Gastroesophageal sphincter (tissue), 3 donors: ENCODE measurements at regions not wholly inside any gene's neighbourhood (a gene's known extent, or its start where the extent isn't known, plus 50 kb on each side); places are given as distances from the start of the nearest gene placed in this dataset.

Source experiments
- POLR2A ChIP-seq, 2 donors: fragments of 450-650 bp; IDR thresholded peaks; one replicate each; pipeline ENCODE4 v1.6.1; 2017; ENCODE audit warnings: antibody characterized with exemption in 2 of 2, mild to moderate bottlenecking in 2 of 2, moderate library complexity in 1 of 2
- POLR2AphosphoS5 ChIP-seq: sonication (generic); formaldehyde crosslinking; IDR thresholded peaks from one replicate; pipeline ENCODE4 v1.6.1; 2017; ENCODE audit warnings: antibody characterized with exemption
- TF ChIP-seq, protein P1 (sequence below), 4 experiments: fragments of 200-600 bp in 2 of 4; fragments of 450-650 bp in 2 of 4; sonication (generic) in 1 of 4; IDR thresholded peaks; one replicate each; pipeline ENCODE4 v1.5.1; 2017 to 2019; ENCODE audit warnings: antibody characterized with exemption in 4 of 4, mild to moderate bottlenecking in 2 of 4, moderate library complexity in 2 of 4

DNA sequence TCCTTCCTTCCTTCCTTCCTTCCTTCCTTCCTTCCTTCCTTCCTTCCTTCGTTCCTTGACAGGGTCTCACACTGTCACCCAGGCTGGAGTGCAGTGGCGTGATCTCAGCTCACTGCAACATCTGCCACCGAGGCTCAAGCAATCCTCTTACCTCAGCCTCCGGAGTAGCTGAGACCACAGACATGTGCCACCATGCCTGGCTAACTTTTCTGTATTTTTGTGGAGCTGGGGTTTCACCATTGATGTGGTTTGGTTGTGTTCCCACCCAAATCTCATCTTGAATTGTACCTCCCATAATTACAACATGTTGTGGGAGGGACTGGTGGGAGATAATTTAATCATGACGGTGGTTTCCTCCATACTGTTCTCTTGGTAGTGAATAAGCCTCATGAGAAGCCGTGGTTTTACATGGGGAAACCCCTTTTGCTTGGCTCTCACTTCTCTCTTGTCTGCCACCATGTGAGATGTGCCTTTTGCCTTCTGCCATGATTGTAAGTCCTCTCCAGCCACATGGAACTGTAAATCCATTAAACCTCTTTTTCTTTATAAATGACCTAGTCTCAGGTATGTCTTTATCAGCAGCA, 90.3 kb upstream of the MPHOSPH6 start:
- TF ChIP-seq, protein P1, sequence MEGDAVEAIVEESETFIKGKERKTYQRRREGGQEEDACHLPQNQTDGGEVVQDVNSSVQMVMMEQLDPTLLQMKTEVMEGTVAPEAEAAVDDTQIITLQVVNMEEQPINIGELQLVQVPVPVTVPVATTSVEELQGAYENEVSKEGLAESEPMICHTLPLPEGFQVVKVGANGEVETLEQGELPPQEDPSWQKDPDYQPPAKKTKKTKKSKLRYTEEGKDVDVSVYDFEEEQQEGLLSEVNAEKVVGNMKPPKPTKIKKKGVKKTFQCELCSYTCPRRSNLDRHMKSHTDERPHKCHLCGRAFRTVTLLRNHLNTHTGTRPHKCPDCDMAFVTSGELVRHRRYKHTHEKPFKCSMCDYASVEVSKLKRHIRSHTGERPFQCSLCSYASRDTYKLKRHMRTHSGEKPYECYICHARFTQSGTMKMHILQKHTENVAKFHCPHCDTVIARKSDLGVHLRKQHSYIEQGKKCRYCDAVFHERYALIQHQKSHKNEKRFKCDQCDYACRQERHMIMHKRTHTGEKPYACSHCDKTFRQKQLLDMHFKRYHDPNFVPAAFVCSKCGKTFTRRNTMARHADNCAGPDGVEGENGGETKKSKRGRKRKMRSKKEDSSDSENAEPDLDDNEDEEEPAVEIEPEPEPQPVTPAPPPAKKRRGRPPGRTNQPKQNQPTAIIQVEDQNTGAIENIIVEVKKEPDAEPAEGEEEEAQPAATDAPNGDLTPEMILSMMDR (IDR thresholded peaks at IDR 0.05): no peak
- TF ChIP-seq POLR2A (IDR thresholded peaks at IDR 0.05) (no peak), POLR2AphosphoS5 (no peak)
